HG03354 (cell line): ENCODE measurements at regions not wholly inside any gene's neighbourhood (a gene's known extent, or its start where the extent isn't known, plus 50 kb on each side); places are given as distances from the start of the nearest gene placed in this dataset.

Source experiments
- ATAC-seq: cut with Tn5 transposase; IDR thresholded peaks from one replicate; pipeline ENCODE4 v1.9.1; 2021; ENCODE audit warnings: mild to moderate bottlenecking; ENCODE audit not compliant: unreplicated experiment, poor library complexity, severe bottlenecking

DNA sequence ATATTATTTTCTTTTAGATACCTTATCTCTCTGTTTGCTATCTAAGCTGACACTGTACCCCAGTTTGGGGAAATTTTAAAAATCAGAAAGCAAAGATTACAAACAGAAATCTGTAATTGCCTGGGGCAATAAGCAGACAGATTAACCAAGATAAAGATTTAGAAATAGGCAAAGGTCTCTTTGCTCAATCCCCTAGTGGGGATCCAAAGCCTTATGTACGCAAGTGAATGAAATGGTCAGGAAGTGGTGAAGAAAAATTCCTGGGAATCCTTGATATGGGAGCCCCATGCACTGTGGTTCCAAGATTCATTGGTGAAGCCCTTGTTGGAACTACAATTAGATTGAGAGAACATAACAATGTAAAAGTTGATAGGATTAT, 139.5 kb upstream of the GUCY1A2 start:
- ATAC-seq = no peak

DNA sequence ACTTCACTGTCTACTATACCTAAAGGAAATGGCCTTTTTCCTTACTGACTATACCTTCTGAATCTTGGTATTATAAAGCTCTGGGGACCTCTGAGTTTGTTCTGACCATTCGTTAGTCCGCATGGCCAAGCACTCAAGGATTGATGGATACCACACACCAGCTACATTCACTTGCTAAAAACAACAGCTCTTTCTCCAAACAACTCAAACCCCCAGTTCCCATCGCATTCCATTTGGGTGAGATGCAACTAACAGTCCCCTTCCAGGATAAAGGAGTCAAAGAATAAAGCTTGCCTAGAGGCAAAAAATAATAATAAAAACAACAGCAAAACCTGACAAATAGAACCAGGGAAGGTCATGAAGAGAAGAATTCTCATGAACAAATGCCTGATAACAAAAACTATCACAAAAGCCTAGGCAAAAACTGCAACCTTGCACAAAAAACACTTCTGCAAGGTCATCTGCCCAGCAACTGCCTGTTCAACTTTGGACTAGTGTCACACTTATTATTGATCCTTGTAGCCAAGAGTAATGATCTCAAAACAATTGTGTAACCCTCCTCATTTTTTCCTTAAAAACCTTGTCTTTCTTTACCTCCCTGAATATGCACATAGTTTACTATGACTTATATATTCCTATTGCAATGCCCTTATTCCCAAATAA, 139.0 kb upstream of the GUCY1A2 start:
- ATAC-seq = no peak

DNA sequence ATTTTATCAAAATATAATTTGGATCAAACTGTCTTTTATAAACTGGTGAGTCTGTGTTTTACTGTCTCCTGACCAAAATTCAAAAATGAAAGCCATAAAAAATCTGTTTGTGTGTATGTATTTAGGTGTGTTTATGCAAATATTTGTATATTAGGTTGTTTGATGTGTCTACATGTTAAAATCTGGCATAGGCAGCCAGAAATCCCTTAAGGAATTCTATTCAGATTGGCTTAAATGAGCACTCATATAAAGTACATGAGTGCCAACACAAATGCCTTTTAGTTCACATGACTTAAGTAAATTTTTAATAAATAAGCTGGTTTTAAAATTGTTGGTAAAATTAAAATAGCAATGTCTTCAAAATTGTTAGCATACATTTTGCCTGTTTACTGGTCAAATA, 133.3 kb upstream of the GUCY1A2 start:
- no peak for ATAC-seq

DNA sequence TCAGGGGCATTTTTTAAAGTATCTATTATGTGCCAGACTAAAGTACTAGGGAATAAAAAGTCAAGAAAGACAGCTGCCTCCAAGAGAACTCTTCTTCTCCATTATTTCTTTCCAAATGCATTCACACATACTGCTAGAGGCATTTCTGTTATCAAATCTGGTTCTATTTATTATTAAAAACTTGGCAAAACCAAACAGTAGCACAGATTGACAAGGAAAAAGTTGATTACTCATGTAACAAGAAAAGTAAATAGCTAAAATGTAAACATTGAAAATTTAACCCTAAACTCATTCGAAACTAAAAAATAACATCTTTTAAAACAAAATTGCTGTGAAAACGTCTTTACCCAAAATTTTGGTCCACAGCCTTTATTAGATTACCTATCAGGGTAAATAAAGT, 132.9 kb upstream of the GUCY1A2 start:
- no peak for ATAC-seq

DNA sequence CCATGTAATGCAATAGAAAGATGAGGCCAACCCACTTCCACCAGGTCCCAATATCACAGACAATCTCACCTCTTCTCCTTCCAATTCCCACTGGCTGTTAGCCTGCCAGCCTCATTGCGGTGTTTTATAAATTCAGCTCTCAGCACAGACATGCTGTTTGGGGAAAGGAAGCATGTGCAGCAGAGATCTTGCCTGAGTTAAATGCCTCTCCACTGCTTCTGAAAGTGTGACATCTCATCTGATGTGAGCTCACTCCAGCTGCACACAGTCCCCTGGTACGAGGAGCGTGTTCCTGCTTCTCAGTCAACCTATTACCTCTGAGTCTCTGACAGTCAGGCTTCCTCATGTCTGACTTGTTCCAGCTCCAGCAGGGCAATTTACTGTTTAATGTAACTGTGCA, 122.7 kb upstream of the GUCY1A2 start:
- ATAC-seq = no peak

DNA sequence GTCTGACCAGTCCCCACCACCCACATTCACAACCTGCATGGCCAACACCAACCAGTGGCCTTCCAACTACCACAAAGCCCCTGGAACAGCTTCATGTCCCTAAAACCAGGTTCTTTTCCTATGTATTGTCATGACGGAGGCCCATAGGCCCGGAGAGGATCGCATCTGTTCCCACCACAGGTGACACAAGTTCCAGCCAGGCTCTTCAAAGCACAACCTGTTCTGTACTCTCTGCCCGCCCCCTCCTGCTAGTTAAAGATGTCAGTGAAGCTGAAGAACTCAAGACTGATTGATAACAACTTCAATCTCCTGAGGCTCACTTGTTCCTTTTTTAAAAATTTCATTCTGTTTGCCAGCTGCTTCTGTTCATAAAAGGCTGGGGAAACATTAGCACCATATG, 121.1 kb upstream of the GUCY1A2 start:
- no peak for ATAC-seq

DNA sequence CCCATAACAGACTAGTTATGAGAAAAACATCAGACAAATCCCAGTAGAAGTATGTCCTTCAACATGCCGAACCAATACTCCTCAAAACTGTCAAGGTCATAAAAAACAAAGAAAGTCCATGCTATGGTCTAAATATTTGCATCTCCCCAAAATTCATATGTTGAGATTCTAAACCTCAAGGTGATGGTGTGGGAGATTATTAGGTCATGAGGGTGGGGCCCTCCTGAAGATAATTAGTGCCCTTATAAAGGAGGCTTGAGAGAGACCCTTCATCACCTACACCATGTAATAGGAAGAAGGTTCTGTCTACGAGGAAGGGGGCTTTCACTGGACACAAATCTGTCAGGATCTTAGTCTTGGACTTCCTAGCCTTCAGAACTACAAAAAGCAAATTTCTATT, 118.6 kb upstream of the GUCY1A2 start:
- no peak for ATAC-seq

DNA sequence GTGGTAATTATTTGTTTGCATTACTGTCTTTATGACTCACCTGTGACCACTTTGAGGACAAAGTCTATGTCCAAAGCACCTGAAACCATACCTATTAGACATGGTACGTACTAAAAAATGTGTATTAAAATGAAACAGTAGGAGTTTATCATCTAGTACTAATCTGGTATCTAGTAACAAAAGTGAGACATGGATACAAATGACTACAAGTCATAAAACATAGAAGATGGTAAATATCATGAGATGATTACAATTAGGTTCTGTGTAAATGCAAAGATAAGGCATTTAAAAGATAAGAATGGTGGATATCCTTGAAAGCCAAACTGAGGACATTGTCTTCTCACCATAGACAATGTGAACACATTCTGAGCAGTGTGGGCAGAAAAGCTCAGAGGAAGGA, 113.5 kb upstream of the GUCY1A2 start:
- no peak for ATAC-seq

DNA sequence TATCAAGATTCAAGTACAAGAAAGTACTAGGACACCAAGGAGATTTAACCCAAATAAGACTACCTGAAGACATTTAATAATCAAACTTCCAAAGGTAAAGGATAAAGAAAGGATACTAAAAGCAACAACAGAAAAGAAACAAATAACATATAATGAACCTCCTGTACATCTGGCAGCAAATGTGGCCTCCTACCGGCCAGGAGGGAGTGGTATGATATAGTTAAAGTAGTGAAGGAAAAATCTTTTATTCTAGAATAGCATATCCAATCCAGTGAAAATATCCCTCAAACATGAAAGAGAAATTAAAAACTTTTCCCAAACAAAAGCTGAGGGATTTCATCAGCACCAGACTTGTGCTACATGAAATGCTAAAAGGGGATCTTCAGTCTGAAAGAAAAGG, 104.7 kb upstream of the GUCY1A2 start:
- no peak for ATAC-seq

DNA sequence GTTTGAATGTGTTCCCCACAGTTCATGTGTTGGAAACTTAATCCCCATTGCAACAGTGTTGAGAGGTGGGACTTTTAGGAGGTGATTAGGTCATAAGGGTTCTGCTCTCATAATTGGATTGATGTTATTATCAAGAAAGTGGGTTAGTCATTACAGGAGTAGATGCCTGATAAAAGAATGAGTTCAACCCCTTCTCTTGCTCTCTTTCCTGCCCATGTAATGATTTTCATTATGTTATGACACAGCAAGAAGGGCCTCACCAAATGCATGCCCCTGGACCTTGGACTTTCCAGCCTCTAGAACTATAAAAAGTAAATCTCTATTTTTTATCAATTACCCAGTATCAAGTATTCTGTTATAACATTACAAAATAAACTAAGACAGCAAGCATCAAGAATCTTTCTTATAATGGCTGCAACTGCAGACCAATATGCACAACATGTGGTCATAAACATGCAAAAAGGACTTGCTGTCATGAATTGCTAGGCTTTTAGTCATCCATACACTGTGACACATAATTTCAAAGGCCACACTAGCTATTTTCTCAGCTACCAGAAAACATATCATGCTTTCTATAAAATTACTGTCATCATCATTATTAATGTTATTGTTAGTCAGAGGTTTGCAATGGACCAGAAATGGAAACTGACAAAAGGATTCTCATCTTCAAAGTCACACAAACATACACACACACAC, 99.9 kb upstream of the GUCY1A2 start:
- ATAC-seq = no peak

DNA sequence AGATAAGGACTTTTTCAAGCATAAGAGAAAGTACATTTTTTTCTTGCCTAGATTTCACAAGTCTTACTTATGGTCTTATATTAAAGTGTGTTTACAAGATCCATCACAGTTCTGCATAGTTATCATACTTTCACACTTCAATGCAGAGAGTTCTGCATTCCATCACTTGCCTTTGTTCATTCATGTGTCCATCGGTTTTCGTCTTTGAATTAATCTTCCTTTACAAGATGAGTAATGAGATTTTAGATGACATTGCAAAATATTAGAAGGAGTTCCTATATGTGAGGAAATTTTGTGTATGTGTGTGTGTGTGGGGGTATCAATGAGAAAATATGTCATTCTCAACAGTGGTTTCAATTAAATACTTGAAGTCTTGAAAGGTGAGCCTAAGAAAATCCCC, 98.1 kb upstream of the GUCY1A2 start:
- ATAC-seq = no peak

DNA sequence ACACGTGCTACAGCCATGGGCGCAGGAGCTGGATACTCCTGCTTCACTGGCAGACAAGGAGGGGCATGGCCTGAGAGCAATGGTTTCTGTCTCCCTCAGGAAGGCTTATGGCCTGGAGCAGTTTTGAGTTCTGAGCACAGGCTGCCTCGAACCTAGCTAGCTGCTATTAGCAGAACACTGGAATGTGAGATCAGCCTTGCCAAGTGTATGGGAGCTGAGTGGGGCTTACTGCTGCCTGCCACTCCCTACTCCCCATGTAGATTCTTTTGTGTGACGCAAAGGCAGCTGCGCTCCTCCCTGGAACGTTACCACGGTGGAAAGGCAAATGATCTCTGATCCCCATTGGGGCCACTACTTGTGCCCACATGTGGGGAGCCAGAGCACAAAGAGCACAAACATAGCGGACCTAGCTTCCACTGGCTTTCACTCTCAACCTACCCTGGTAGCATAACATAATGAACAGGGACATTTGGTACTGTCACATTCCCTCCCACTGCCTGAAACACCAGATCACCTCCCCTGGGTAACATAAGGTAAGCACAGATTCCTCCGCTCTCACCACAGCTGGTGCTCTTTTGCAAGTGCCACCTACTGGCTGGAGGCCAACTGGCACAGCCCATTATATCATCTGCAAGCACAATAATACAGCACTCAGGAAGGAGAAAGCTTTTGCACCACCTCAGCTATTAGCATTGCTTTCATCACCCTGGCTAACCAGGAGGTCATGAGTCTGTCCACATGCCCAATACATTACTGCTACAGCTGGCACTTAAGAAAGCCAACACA, 84.6 kb upstream of the GUCY1A2 start:
- no peak for ATAC-seq

DNA sequence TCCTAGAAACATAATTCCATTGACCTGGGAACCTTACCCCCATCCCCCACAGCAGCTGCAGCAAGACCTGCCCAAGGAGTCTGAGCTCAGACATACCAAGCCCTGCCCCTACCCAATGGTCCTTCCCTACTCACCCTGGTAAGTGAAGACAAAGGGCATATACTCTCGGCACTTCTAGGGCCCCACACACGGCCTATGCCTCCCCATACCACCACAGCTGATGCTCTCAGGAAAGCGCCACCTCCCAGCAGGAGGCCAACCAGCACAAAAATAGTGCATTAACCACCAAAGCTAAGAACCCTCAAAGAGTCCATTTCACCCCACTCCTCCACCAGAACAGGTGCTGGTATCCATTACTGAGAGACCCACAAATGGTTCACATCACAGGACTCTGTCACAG, 74.4 kb upstream of the GUCY1A2 start:
- no peak for ATAC-seq

DNA sequence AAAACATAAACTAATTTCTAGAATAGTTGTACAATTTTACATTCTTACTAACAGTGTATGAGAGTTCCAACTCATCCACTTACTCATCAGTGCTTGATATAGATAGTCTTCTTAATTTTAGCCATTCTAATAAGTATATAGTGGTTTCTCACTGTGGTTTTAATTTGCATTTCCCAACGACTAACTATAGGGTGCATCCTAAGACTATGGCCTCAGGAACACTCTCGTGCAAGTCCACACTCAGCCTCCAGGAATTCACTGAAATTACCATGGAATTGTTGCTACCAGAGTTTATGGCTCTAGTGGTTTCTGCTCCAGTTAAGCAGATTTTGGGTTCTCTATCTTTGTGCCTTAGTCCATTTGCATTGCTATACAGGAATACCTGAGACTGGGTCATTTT, 60.1 kb upstream of the GUCY1A2 start:
- ATAC-seq = no peak

DNA sequence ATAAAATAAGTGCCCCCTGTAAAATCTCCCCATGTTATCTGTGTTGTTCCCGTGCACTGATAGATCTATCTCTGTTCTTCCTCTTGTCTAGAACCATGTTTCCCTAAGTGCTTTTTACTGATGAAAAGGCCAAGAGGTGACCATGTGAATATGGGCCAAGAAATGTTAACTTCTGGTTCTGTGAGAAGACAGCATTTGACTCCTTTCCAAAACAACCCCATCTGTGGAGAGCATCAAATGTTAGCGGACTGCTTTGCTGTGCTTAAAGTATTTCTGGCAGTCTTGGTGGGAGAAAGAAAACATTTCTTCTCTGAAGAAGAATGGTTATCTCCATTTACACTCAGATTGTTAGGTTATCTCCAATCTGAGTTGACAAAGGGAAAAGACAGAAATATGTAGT, 58.6 kb upstream of the GUCY1A2 start:
- ATAC-seq = no peak

DNA sequence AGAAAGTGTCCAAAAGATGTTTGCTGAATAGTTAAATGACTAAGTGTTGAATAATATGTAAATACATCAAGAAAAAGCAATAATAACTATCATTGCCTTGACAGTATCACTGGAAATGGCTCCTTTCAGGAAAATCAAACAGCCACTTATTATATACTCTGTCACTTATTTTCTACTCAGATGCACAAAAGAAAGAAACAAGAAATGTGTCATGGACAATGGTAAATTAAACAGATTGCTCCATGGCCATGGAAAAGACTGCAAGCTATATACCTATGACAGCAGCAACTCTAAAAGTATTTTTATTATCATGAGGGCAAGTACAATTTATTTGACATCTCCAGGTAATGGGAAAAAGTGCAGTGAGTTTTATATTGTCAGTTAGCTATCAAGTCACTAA, 52.9 kb upstream of the GUCY1A2 start:
- no peak for ATAC-seq
